ENCODE measurements at regions not wholly inside any gene's neighbourhood (a gene's known extent, or its start where the extent isn't known, plus 50 kb on each side); places are given as distances from the start of the nearest gene placed in this dataset.

- no peak for DNase-seq (ENCODE audit: low read depth)
These were observed 799.0 kb downstream of the TLR4 start for GRCh38 chr9:118503236-118503635.

- no peak for DNase-seq (ENCODE audit: low read depth)
These were observed 806.5 kb downstream of the TLR4 start for GRCh38 chr9:118510711-118511110.

- no peak for DNase-seq (ENCODE audit: low read depth)
These were observed 811.7 kb downstream of the TLR4 start for GRCh38 chr9:118515947-118516346.

GRCh38 chr9:118521261-118521660 lies 817.1 kb downstream of the TLR4 start:
- no peak for DNase-seq (ENCODE audit: low read depth)

- DNase-seq (ENCODE audit: low read depth) = no peak
These were observed 818.2 kb downstream of the TLR4 start for GRCh38 chr9:118522093-118523028.

- DNase-seq (ENCODE audit: low read depth) = no peak
These were observed 823.1 kb downstream of the TLR4 start for GRCh38 chr9:118527261-118527660.

GRCh38 chr9:118529210-118529609 lies 825.0 kb downstream of the TLR4 start:
- DNase-seq (ENCODE audit: low read depth) = no peak

- DNase-seq (ENCODE audit: low read depth) = no peak
These were observed 825.5 kb downstream of the TLR4 start for GRCh38 chr9:118529624-118530214.

- DNase-seq (ENCODE audit: low read depth) = no peak
These were observed 828.4 kb downstream of the TLR4 start for GRCh38 chr9:118532592-118532991.

GRCh38 chr9:118533101-118533500 lies 828.9 kb downstream of the TLR4 start:
- DNase-seq (ENCODE audit: low read depth) = no peak

- no peak for DNase-seq (ENCODE audit: low read depth)
These were observed 829.6 kb downstream of the TLR4 start for GRCh38 chr9:118533850-118534249.

- DNase-seq (ENCODE audit: low read depth) = no peak
These were observed 832.0 kb downstream of the TLR4 start for GRCh38 chr9:118536153-118536552.

- no peak for DNase-seq (ENCODE audit: low read depth)
These were observed 830.3 kb downstream of the BRINP1 start for GRCh38 chr9:118538959-118539358.

GRCh38 chr9:118553465-118553864 lies 815.8 kb downstream of the BRINP1 start:
- no peak for DNase-seq (ENCODE audit: low read depth)

GRCh38 chr9:118554987-118555386 lies 814.2 kb downstream of the BRINP1 start:
- no peak for DNase-seq (ENCODE audit: low read depth)

GRCh38 chr9:118558026-118558425 lies 811.2 kb downstream of the BRINP1 start:
- no peak for DNase-seq (ENCODE audit: low read depth)

- no peak for DNase-seq (ENCODE audit: low read depth)
These were observed 810.3 kb downstream of the BRINP1 start for GRCh38 chr9:118558891-118559290.

- no peak for DNase-seq (ENCODE audit: low read depth)
These were observed 808.2 kb downstream of the BRINP1 start for GRCh38 chr9:118561051-118561450.

- no peak for DNase-seq (ENCODE audit: low read depth)
These were observed 805.6 kb downstream of the BRINP1 start for GRCh38 chr9:118563677-118564076.

- no peak for DNase-seq (ENCODE audit: low read depth)
These were observed 801.4 kb downstream of the BRINP1 start for GRCh38 chr9:118567861-118568260.

GRCh38 chr9:118568704-118569103 lies 800.5 kb downstream of the BRINP1 start:
- no peak for DNase-seq (ENCODE audit: low read depth)

GRCh38 chr9:118569148-118569547 lies 800.1 kb downstream of the BRINP1 start:
- DNase-seq (ENCODE audit: low read depth) = no peak

GRCh38 chr9:118570066-118570465 lies 799.2 kb downstream of the BRINP1 start:
- no peak for DNase-seq (ENCODE audit: low read depth)

All from forelimb muscle (tissue), 1 donor.